Activated naive CD8-positive, alpha-beta T cell treated with anti-CD3 and anti-CD28 coated beads for 36 hours (primary cell): ENCODE measurements at regions not wholly inside any gene's neighbourhood (a gene's known extent, or its start where the extent isn't known, plus 50 kb on each side); places are given as distances from the start of the nearest gene placed in this dataset.
"Not testable (repeated sequence)": the region's sequence is repeated elsewhere in the genome, so short reads cannot be mapped to it uniquely, and the experiment has no call there.

Source experiments
- DNase-seq: peaks from one replicate; pipeline ENCODE4 v3.0.0; 2021
- H3K27ac Mint-ChIP-seq: one replicate; pipeline ENCODE4 v1.8.0; 2022; ENCODE audit warnings: mild to moderate bottlenecking, moderate library complexity, mixed read lengths
- H3K27me3 Mint-ChIP-seq: one replicate; pipeline ENCODE4 v1.8.0; 2022; ENCODE audit warnings: mild to moderate bottlenecking, mixed read lengths
- H3K36me3 Mint-ChIP-seq: one replicate; pipeline ENCODE4 v1.8.0; 2021; ENCODE audit warnings: mild to moderate bottlenecking, mixed read lengths
- H3K4me1 Mint-ChIP-seq: one replicate; pipeline ENCODE4 v1.8.0; 2021; ENCODE audit warnings: mixed read lengths
- H3K4me3 Mint-ChIP-seq: one replicate; pipeline ENCODE4 v1.8.0; 2022; ENCODE audit warnings: mild to moderate bottlenecking, moderate library complexity, mixed read lengths
- H3K9me3 Mint-ChIP-seq: one replicate; pipeline ENCODE4 v1.8.0; 2022; ENCODE audit warnings: mixed read lengths

DNA sequence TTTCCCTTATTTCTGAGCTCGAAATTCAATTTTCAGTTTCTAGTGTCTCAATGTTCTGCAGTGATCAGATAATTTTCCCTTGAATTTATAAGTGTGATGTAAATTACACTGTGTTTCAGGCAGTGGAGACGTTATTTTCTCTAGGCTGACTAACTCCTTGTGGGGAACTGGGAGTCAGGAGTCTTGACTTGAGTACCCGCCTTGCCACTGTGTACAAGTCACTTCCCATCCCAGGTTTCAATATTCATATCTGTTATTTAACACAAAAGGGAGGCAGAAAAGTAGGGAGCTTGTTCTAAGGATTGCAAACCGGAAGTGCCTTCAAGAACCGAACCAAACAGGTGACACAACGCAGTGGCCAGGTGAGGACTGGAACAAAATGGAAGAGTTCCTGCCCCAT is 196.5 kb downstream of the MEX3B start:
- H3K27ac Mint-ChIP-seq = no peak overlapping the region
- no peak overlapping the region for H3K4me3 Mint-ChIP-seq
- no peaks in the 10 kb centered on the region for H3K9me3 Mint-ChIP-seq
- no peak for DNase-seq
- H3K4me1 Mint-ChIP-seq = no peaks in the 10 kb centered on the region
- H3K27me3 Mint-ChIP-seq = no peaks in the 10 kb centered on the region
- H3K36me3 Mint-ChIP-seq = no peaks in the 10 kb centered on the region

DNA sequence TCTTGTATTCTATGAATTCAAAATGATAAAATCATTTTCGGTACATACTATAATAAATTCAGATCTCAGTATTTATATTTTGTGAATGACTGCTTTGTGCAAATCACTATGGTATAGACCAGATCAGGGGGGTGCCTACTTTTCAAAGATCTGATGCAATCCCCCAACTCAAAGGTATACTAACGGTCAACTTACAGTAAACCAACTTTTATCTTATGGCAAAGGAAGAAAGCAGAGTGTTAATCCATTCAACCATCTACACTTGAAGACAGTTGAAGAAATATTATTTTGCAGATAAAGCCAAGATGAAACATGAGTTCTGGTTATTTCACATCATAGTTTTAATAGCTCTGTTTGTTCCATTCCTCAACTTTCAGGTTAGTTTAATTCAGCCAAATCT is 197.1 kb downstream of the MEX3B start:
- DNase-seq = no peak
- Mint-ChIP-seq H3K27me3 (no peaks in the 10 kb centered on the region), H3K9me3 (no peaks in the 10 kb centered on the region), H3K27ac (no peak overlapping the region), H3K4me3 (no peak overlapping the region), H3K36me3 (no peaks in the 10 kb centered on the region), H3K4me1 (no peaks in the 10 kb centered on the region)

DNA sequence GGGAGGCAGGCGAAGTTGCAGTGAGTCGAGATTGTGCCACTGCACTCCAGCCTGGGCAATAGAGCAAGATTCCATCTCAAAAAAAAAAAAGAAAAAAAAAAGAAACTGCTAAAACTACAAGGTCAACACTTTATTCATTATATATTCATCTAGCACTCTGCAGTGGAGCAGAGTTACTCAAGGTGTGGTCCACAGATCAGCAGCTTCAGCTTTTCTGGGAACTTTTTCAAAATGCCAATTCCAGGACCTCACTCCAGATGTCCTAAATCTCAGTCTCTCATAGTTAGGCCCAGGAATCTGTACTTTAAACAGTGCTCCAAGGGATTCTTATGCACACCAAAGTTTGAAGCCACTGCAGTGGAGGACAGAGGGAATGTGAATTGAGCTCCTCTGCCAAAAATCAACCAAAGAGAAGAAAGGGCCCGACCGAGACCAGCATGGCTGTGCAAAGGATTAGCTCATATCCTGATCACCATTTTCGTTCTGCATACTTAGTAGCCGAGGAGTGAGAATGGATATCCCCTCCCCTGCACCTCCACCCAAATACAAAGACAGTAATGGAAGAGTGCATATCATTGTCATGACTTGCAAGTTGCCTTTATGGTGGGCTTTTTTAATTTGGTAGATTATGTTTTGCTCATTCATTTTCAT is 201.9 kb downstream of the MEX3B start:
- Mint-ChIP-seq H3K9me3 (no peaks in the 10 kb centered on the region), H3K27ac (no peak overlapping the region), H3K36me3 (no peaks in the 10 kb centered on the region), H3K4me1 (no peaks in the 10 kb centered on the region), H3K4me3 (no peak overlapping the region), H3K27me3 (no peaks in the 10 kb centered on the region)
- DNase-seq = no peak

DNA sequence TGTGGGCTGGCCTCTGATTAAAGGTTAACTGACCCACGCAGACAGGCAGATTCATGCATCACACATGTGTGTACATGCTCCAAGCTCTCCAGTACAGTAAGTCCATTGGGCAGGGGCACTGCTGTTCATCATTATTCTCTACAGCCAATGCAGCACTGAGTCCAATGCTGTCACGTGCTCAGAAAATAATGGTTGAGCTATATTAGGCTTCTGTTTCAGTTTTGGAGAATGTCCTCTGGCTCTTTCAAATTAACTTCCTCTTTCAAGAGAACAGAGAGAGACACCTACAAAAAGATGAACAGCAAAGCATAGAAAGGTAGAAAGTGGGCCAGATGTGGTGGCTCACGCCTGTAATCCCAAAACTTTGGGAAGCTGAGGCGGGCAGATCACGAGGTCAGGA is 202.6 kb downstream of the MEX3B start:
- Mint-ChIP-seq H3K4me1 (no peaks in the 10 kb centered on the region), H3K9me3 (no peaks in the 10 kb centered on the region), H3K36me3 (no peaks in the 10 kb centered on the region), H3K27ac (no peak overlapping the region), H3K4me3 (no peak overlapping the region), H3K27me3 (no peaks in the 10 kb centered on the region)
- DNase-seq = no peak

DNA sequence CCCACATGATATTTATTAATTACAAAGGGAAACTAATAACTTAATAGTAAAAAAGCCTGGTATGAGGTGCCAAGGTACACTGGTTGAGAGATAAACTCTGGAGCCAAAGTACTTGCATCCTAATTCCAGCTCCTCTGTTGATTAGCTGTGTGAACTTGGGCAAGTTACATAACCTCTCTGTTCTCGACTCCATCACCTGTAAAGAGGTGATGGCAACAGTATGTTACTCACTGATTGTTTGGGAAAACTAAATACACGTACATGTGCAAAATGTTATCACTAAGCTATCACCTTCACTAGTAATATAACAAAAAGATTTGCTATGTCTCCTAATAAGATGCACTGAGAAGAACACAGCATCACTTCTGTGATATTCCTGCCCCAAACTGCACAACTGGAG is 206.4 kb downstream of the MEX3B start:
- H3K4me3 Mint-ChIP-seq = no peak overlapping the region
- H3K4me1 Mint-ChIP-seq = no peaks in the 10 kb centered on the region
- no peak for DNase-seq
- H3K27me3 Mint-ChIP-seq = peaks cover 3% of the 10 kb centered on the region
- H3K36me3 Mint-ChIP-seq = no peaks in the 10 kb centered on the region
- H3K9me3 Mint-ChIP-seq = no peaks in the 10 kb centered on the region
- H3K27ac Mint-ChIP-seq = no peak overlapping the region

DNA sequence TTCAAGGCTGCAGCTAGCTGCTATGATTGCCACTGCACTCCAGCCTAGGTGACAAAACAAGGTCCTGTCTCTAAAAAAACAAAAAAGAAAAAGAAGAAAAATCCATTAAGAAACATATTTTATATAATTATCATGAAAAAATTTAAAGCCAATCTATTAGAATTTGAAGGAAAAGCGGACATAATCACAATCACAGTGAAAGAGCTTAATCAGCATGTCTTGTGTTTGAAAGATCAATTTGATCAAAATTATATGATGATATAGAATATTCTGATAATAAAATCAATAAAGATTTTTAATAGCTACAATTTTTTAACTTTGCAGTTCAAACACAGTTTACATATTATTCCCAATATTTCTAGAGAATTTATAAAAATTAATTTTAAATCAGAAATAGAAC is 210.1 kb downstream of the MEX3B start:
- no peaks in the 10 kb centered on the region for H3K9me3 Mint-ChIP-seq
- H3K27ac Mint-ChIP-seq = no peak overlapping the region
- no peak overlapping the region for H3K4me3 Mint-ChIP-seq
- no peak for DNase-seq
- H3K27me3 Mint-ChIP-seq = peaks cover 3% of the 10 kb centered on the region
- no peaks in the 10 kb centered on the region for H3K36me3 Mint-ChIP-seq
- H3K4me1 Mint-ChIP-seq = no peaks in the 10 kb centered on the region

DNA sequence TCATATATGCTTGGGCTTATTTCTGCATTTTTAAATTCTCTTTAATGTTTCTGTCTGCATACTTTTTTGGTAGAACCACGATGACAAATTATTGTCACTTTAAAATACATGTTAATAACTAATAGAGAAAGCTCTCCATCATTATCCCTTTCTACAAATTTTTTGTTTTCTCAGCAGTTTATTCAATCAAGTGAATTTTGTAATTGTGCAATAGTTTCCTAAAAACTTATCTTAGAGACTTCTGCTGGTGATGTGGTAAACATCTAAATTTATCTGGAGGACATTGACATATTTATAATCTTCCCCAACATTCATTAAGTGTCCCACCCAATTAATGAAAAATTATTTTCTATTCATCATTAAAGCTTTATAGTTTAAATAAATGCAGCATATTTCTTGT is 215.3 kb downstream of the MEX3B start:
- H3K4me1 Mint-ChIP-seq = no peaks in the 10 kb centered on the region
- no peak overlapping the region for H3K27ac Mint-ChIP-seq
- DNase-seq = no peak
- H3K9me3 Mint-ChIP-seq = no peaks in the 10 kb centered on the region
- H3K36me3 Mint-ChIP-seq = no peaks in the 10 kb centered on the region
- no peak overlapping the region for H3K4me3 Mint-ChIP-seq
- no peaks in the 10 kb centered on the region for H3K27me3 Mint-ChIP-seq

DNA sequence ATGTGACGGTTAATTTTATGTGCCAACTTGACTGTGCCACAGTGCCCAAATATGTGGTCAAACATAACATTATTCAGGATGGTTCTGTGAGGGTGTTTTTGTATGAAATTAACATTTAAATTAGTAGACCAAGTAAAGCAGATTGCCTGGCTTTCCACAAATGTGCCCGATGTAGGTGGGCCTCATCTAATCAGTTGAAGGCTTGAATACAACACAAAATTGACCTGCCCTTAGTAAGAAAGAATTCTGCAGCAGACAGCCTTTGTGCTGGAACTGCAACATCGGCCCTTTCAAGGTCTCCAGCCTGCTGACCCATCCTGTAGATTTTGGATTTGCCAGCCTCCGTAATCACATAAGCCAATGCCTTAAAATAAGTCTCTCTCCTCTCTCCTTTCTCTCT is 215.9 kb downstream of the MEX3B start:
- no peaks in the 10 kb centered on the region for H3K36me3 Mint-ChIP-seq
- no peak overlapping the region for H3K4me3 Mint-ChIP-seq
- H3K9me3 Mint-ChIP-seq = no peaks in the 10 kb centered on the region
- H3K4me1 Mint-ChIP-seq = no peaks in the 10 kb centered on the region
- DNase-seq = no peak
- H3K27ac Mint-ChIP-seq = no peak overlapping the region
- no peaks in the 10 kb centered on the region for H3K27me3 Mint-ChIP-seq

DNA sequence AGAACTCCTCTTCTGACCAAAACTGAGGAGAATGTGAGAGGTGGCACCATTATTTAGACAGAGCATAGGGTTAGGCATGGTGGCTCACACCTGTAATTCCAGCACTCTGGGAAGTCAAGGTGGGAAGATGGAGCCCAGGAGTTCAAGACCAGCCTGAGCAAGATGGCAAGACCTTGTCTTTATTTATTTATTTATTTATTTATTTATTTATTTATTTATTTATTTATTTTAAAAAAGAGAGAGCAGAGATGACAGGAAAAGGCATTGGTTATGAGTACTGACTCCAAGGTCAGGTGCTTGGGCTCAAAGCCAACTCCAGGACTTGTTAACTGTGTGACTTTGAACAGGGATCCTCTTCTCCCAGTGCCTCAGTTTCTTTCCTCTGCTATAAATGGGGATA is 217.7 kb downstream of the MEX3B start:
- Mint-ChIP-seq H3K36me3 (no peaks in the 10 kb centered on the region), H3K4me1 (no peaks in the 10 kb centered on the region), H3K27ac (no peak overlapping the region), H3K4me3 (no peak overlapping the region), H3K9me3 (peaks cover under 1% of the 10 kb centered on the region), H3K27me3 (no peaks in the 10 kb centered on the region)
- DNase-seq = no peak

DNA sequence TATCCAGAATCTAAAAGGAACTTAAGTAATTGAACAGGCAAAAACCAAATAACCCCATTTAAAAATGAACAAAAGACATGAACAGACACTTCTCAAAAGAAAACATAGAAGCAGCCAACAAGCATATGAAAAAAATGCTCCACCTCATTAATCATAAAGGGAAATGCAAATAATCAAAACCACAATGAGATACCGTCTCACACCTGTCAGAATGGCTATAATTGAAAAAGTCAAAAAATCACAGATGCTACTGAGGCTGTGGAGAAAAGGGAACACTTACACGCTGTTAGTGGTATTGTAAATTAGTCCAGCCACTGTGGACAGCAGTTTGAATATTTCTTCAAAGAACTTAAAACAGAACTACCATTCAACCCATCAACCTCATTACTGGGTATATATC is 220.7 kb downstream of the MEX3B start:
- Mint-ChIP-seq H3K36me3 (no peaks in the 10 kb centered on the region), H3K9me3 (peaks cover 2% of the 10 kb centered on the region), H3K27me3 (peaks cover 12% of the 10 kb centered on the region), H3K4me3 (no peak overlapping the region), H3K4me1 (no peaks in the 10 kb centered on the region), H3K27ac (no peak overlapping the region)
- no peak for DNase-seq

DNA sequence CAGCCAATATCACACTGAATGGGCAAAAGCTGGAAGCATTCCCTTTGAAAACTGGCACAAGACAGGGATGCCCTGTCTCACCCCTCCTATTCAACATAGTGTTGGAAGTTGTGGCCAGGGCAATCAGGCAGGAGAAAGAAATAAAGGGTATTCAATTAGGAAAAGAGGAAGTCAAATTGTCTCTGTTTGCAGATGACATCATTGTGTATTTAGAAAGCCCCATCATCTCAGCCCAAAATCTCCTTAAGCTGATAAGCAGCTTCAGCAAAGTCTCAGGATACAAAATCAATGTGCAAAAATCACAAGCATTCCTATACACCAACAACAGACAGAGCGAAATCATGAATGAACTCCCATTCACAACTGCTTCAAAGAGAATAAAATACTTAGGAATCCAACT is 223.2 kb downstream of the MEX3B start:
- not testable (repeated sequence) for H3K36me3 Mint-ChIP-seq, DNase-seq, H3K4me1 Mint-ChIP-seq, H3K27ac Mint-ChIP-seq, H3K9me3 Mint-ChIP-seq, H3K4me3 Mint-ChIP-seq
- peaks cover 30% of the 10 kb centered on the region for H3K27me3 Mint-ChIP-seq

DNA sequence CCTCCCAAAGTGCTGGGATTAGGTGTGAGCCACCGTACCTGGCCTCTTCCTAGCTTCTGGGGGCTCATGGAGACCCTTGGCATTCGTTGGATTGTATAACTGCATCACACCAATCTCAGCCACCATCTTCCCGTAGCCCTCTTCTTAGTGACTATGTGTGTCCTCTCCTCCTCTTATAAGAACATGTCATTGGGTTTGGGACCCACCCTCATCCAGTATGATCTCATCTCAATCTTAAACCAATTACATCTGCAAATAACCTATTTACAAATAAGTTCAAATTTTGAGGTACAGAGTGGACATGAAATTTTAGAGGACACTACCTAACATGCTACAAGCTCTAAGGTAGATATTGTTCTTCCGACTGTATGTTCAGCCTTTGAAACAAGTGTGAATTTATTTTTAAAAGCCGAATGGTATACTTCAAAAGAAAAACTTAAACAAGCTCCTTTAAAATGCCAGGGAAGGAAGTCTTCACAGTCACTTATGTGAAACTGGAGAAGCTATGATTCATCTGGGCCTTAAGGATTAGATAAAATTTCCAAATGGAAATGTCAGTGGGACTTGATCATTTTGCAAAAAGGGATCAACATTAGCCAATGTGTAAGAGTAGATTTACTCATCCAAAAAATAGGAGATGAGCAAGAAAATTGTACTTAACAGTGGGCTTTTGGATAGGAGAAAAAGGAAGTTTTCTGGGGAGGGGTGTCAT is 225.7 kb downstream of the MEX3B start:
- Mint-ChIP-seq H3K27ac (no peak overlapping the region), H3K36me3 (no peaks in the 10 kb centered on the region), H3K4me3 (no peak overlapping the region), H3K4me1 (no peaks in the 10 kb centered on the region), H3K27me3 (peaks cover 32% of the 10 kb centered on the region), H3K9me3 (peaks cover 2% of the 10 kb centered on the region)
- DNase-seq = no peak

DNA sequence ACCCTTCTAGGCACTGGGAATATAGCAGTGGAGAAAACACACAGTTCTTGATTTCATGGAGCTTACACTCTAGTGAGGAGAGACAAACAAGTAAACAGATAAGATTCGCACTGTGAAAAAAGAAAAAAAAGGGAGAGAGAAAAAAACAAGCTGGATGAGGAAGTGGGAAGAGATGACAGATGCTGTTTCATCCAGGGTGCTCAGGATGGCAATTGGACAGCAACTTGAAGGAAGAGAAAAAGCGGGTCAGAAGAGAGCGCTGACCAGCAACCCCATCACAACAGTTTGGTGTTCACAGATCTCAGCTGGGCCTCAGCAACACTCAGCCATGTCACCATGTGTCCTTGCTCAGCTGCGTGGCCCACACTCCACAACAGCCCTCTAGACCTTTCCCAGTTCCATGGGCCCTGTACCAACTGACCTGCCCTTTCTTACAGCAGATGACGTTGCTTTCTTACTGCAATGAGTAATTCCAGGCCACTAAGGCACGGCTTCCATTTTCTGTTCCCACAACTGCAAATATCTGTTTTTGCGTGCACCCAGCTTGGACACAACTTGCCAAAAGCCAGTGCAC is 230.8 kb downstream of the MEX3B start:
- Mint-ChIP-seq H3K36me3 (no peaks in the 10 kb centered on the region), H3K27me3 (peaks cover 18% of the 10 kb centered on the region), H3K4me3 (no peak overlapping the region), H3K9me3 (no peaks in the 10 kb centered on the region), H3K4me1 (no peaks in the 10 kb centered on the region), H3K27ac (no peak overlapping the region)
- DNase-seq = no peak

DNA sequence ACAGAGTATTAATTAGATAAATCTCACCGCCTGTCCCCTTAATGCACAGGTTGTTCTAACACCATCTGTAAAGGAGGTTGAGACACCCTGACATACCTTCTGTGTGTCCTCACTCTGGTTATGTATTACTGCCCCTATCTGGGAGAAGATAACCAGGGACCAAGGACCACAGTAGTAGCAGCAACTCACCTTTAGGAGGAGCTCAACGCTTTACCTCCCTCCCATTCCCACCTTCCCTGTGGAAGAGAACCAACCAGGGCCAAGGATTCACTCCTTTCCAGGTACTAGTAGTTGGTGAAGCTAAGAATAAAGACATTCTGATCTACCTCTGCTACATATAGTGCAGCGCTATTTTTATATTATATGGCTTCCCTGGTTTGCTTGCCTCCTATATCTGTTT is 232.6 kb downstream of the MEX3B start:
- Mint-ChIP-seq H3K4me1 (no peaks in the 10 kb centered on the region), H3K9me3 (no peaks in the 10 kb centered on the region), H3K36me3 (no peaks in the 10 kb centered on the region), H3K27me3 (peaks cover 4% of the 10 kb centered on the region), H3K27ac (no peak overlapping the region), H3K4me3 (no peak overlapping the region)
- no peak for DNase-seq

DNA sequence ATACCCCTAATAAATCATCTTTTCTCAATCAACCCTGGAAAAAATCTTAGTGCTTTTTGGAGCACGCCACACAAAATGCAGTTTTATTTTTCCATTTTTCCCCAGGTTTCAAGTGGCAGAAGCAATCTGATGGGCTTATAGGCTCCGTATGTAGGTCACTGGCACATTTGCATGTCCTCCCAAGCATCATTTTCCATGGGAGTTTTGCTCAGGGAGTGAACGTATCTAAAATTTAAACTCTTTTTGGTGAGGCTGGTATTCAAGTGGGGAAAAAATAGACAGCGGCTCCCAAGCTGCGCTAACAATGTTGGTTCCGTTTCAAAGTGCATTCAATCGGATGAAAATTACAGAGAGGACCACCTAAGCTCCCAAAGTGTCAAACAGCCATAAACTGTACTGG is 233.4 kb downstream of the MEX3B start:
- no peak for DNase-seq

DNA sequence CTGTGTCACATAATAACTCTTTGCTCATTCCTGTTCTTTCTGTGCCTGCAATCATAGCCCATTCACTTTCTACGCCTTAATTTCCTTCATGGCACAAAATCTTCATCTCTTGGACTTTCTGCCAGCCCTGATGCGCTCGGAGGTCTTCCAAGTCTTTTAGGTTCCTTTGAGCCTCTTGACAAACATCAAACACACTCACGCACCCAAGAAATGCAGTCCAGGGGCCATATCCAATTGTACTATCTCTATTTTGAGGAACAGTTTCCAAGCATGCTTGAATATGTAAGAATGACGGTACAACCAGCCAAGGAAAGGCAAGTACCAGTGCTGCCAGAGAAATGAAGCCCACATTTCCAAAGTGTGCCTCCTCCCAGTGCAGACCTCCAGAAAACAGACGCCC is 234.1 kb downstream of the MEX3B start:
- Mint-ChIP-seq H3K27me3 (no peaks in the 10 kb centered on the region), H3K4me1 (no peaks in the 10 kb centered on the region), H3K9me3 (no peaks in the 10 kb centered on the region), H3K36me3 (no peaks in the 10 kb centered on the region), H3K4me3 (no peak overlapping the region), H3K27ac (no peak overlapping the region)
- DNase-seq = no peak

More for the DNA sequence above, 233.4 kb downstream of the MEX3B start:
- H3K4me3 Mint-ChIP-seq = no peak overlapping the region
- no peak overlapping the region for H3K27ac Mint-ChIP-seq
- no peaks in the 10 kb centered on the region for H3K9me3 Mint-ChIP-seq
- no peaks in the 10 kb centered on the region for H3K36me3 Mint-ChIP-seq
- peaks cover 1% of the 10 kb centered on the region for H3K27me3 Mint-ChIP-seq
- no peaks in the 10 kb centered on the region for H3K4me1 Mint-ChIP-seq
